Right lobe of liver (tissue), 6 donors: ENCODE measurements at regions not wholly inside any gene's neighbourhood (a gene's known extent, or its start where the extent isn't known, plus 50 kb on each side); places are given as distances from the start of the nearest gene placed in this dataset.

Source experiments
- ATAC-seq, 4 donors: fragments of 200-7000 bp; cut with Tn5 transposase; one replicate each; pipeline ENCODE4 v1.9.1; 2020; ENCODE audit warnings: mild to moderate bottlenecking in 4 of 4, moderate library complexity in 4 of 4
- DNase-seq, 3 donors: peaks; one replicate each; pipeline ENCODE4 v3.0.0-alpha.2; 2020
- H3K27ac ChIP-seq, 3 donors: fragments of 200-600 bp; one replicate each; pipeline ENCODE4 v1.8.0; 2022
- H3K27me3 ChIP-seq, 2 donors: fragments of 200-600 bp; one replicate each; pipeline ENCODE4 v1.8.0; 2022
- H3K36me3 ChIP-seq, 4 donors: fragments of 200-600 bp; sonication (generic) in 1 of 4; one replicate each; pipeline versions ENCODE4 v1.5.1 to v1.8.0; 2017 to 2022; ENCODE audit warnings: control low read depth in 1 of 4
- H3K4me1 ChIP-seq, 4 donors: fragments of 200-600 bp; sonication (generic) in 1 of 4; one replicate each; pipeline versions ENCODE4 v1.5.1 to v1.8.0; 2017 to 2022; ENCODE audit warnings: control low read depth in 1 of 4
- H3K4me3 ChIP-seq, 3 donors: fragments of 200-600 bp; one replicate each; pipeline ENCODE4 v1.8.0; 2022
- H3K9me3 ChIP-seq, 4 donors: fragments of 200-600 bp; sonication (generic) in 1 of 4; one replicate each; pipeline versions ENCODE4 v1.5.1 to v1.8.0; 2017 to 2022; ENCODE audit warnings: control low read depth in 1 of 4
- CTCF ChIP-seq, 4 donors: fragments of 200-600 bp in 3 of 4; fragments of 450-650 bp in 1 of 4; IDR thresholded peaks; one replicate each; pipeline versions ENCODE4 v1.5.1 to v1.8.0; 2016 to 2022; ENCODE audit warnings: antibody characterized with exemption in 4 of 4, mild to moderate bottlenecking in 2 of 4
- POLR2A ChIP-seq: fragments of 450-650 bp; IDR thresholded peaks from one replicate; pipeline ENCODE4 v1.6.1; 2017; ENCODE audit warnings: antibody characterized with exemption, mild to moderate bottlenecking
- WGBS: methylation state at CpG from one replicate; pipeline ENCODE4 v1.1.6; 2018; ENCODE audit warnings: low coverage, low lambda C conversion rate; ENCODE audit not compliant: insufficient coverage; ENCODE audit errors: missing lambda C conversion rate; 5-methylcytosine and 5-hydroxymethylcytosine counted together
- intact Hi-C, 2 donors: fragments of 100-400 bp; cut with DNase I; formaldehyde crosslinking; loops; one replicate each; pipeline versions ENCODE4 v1.11.2 to v1.14.1; 2022
- donor health status: DM: no; HTN: yes; CAD: no.
- donor health status: DM: no; HTN: no; CAD: no.
- donor health status: DM: no; HTN: no; CAD: no.
- donor health status: DM: no; HTN: yes; CAD: no.
- donor health status: DM: no; HTN: yes; CAD: no.

- intact Hi-C loops = no loop called here
- DNase-seq (no peak), ATAC-seq (no peak)
- WGBS = 33% methylated on average over 5 of the region's 5 CpGs
- Histone ChIP-seq H3K4me1 (no peaks in the 10 kb centered on the region), H3K36me3 (no peaks in the 10 kb centered on the region), H3K9me3 (no peaks in the 10 kb centered on the region), H3K4me3 (no peak overlapping the region), H3K27ac (no peak overlapping the region), H3K27me3 (no peaks in the 10 kb centered on the region)
- no peak for TF ChIP-seq POLR2A
- no peak for TF ChIP-seq CTCF (IDR thresholded peaks at IDR 0.05)
These were observed 158.8 kb downstream of the DEPDC1B start for GRCh38 chr5:60540856-60541805.

GRCh38 chr5:60538955-60539866, 160.8 kb downstream of the DEPDC1B start:
- DNase-seq (no peak), ATAC-seq (peak; percentile 34 to 58 (median 52))
- H3K36me3 ChIP-seq = no peaks in the 10 kb centered on the region
- H3K27ac ChIP-seq = no peak overlapping the region
- 0% methylated on average over 1 of the region's 1 CpG for WGBS
- no peak overlapping the region for H3K4me3 ChIP-seq
- H3K4me1 ChIP-seq = no peaks in the 10 kb centered on the region
- no peak for TF ChIP-seq POLR2A
- TF ChIP-seq CTCF (IDR thresholded peaks at IDR 0.05) = no peak
- H3K27me3 ChIP-seq = no peaks in the 10 kb centered on the region
- intact Hi-C loops = no loop called here
- no peaks in the 10 kb centered on the region for H3K9me3 ChIP-seq

- Histone ChIP-seq H3K9me3 (no peaks in the 10 kb centered on the region), H3K27ac (no peak overlapping the region), H3K36me3 (no peaks in the 10 kb centered on the region), H3K4me3 (no peak overlapping the region), H3K4me1 (no peaks in the 10 kb centered on the region), H3K27me3 (no peaks in the 10 kb centered on the region)
- no peak for TF ChIP-seq CTCF (IDR thresholded peaks at IDR 0.05)
- no peak for TF ChIP-seq POLR2A
- ATAC-seq (no peak), DNase-seq (no peak)
- intact Hi-C loops = no loop called here
- 57% methylated on average over 2 of the region's 2 CpGs for WGBS
These were observed 161.5 kb downstream of the DEPDC1B start for GRCh38 chr5:60538426-60538825.

- no peak for ATAC-seq
- TF ChIP-seq POLR2A (no peak), CTCF (IDR thresholded peaks at IDR 0.05) (no peak)
- no peak overlapping the region for H3K27ac ChIP-seq
These were observed 164.0 kb downstream of the DEPDC1B start for GRCh38 chr5:60535951-60536350.

More at GRCh38 chr5:60535951-60536350, 164.0 kb downstream of the DEPDC1B start:
- Histone ChIP-seq H3K4me3 (no peak overlapping the region), H3K27me3 (no peaks in the 10 kb centered on the region), H3K9me3 (no peaks in the 10 kb centered on the region), H3K36me3 (no peaks in the 10 kb centered on the region), H3K4me1 (no peaks in the 10 kb centered on the region)
- DNase-seq = no peak
- 55% methylated on average over 2 of the region's 2 CpGs for WGBS
- intact Hi-C loops = no loop called here
